Nephron (organoid): ENCODE measurements at regions not wholly inside any gene's neighbourhood (a gene's known extent, or its start where the extent isn't known, plus 50 kb on each side); places are given as distances from the start of the nearest gene placed in this dataset.
"Not testable (repeated sequence)": the region's sequence is repeated elsewhere in the genome, so short reads cannot be mapped to it uniquely, and the experiment has no call there.

Experiments used
- H3K27ac Mint-ChIP-seq, 3 experiments: 2 replicates each; pipeline ENCODE4 v1.8.0; 2020; ENCODE audit warnings: mixed read lengths in 3 of 3, mild to moderate bottlenecking in 2 of 3, moderate library complexity in 1 of 3
- H3K27me3 Mint-ChIP-seq: 2 replicates; pipeline ENCODE4 v1.8.0; 2021; ENCODE audit warnings: low read depth, mild to moderate bottlenecking, moderate library complexity, mixed read lengths
- H3K36me3 Mint-ChIP-seq: 2 replicates; pipeline ENCODE4 v1.8.0; 2020; ENCODE audit warnings: low read depth, mixed read lengths
- H3K4me1 Mint-ChIP-seq: 2 replicates; pipeline ENCODE4 v1.8.0; 2020; ENCODE audit warnings: mixed read lengths
- H3K4me3 Mint-ChIP-seq, 3 experiments: 2 replicates each; pipeline ENCODE4 v1.8.0; 2020; ENCODE audit warnings: mild to moderate bottlenecking in 3 of 3, mixed read lengths in 3 of 3, moderate library complexity in 2 of 3
- H3K9me3 Mint-ChIP-seq: 2 replicates; pipeline ENCODE4 v1.8.0; 2020; ENCODE audit warnings: mixed read lengths
- TF ChIP-seq, protein P1 (sequence below), 3 experiments: fragments of 200-600 bp; sonication (generic); IDR thresholded peaks; one replicate each; pipeline ENCODE4 v1.5.0; 2021; ENCODE audit warnings: antibody characterized with exemption in 3 of 3; ENCODE audit not compliant: unreplicated experiment in 3 of 3

- H3K9me3 Mint-ChIP-seq, result peaks cover 3% of the 10 kb centered on the region
- no peak overlapping the region for H3K27ac Mint-ChIP-seq
- no peaks in the 10 kb centered on the region for H3K4me1 Mint-ChIP-seq
- no peaks in the 10 kb centered on the region for H3K36me3 Mint-ChIP-seq
- H3K4me3 Mint-ChIP-seq, result no peak overlapping the region
- H3K27me3 Mint-ChIP-seq, result no peaks in the 10 kb centered on the region
- TF ChIP-seq, protein P1, sequence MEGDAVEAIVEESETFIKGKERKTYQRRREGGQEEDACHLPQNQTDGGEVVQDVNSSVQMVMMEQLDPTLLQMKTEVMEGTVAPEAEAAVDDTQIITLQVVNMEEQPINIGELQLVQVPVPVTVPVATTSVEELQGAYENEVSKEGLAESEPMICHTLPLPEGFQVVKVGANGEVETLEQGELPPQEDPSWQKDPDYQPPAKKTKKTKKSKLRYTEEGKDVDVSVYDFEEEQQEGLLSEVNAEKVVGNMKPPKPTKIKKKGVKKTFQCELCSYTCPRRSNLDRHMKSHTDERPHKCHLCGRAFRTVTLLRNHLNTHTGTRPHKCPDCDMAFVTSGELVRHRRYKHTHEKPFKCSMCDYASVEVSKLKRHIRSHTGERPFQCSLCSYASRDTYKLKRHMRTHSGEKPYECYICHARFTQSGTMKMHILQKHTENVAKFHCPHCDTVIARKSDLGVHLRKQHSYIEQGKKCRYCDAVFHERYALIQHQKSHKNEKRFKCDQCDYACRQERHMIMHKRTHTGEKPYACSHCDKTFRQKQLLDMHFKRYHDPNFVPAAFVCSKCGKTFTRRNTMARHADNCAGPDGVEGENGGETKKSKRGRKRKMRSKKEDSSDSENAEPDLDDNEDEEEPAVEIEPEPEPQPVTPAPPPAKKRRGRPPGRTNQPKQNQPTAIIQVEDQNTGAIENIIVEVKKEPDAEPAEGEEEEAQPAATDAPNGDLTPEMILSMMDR (IDR thresholded peaks at IDR 0.05; ENCODE audit: unreplicated experiment in 3 of 3), result no peak
Observed at GRCh38 chr10:9268176-9268575, 1213.7 kb downstream of the GATA3 start.

DNA sequence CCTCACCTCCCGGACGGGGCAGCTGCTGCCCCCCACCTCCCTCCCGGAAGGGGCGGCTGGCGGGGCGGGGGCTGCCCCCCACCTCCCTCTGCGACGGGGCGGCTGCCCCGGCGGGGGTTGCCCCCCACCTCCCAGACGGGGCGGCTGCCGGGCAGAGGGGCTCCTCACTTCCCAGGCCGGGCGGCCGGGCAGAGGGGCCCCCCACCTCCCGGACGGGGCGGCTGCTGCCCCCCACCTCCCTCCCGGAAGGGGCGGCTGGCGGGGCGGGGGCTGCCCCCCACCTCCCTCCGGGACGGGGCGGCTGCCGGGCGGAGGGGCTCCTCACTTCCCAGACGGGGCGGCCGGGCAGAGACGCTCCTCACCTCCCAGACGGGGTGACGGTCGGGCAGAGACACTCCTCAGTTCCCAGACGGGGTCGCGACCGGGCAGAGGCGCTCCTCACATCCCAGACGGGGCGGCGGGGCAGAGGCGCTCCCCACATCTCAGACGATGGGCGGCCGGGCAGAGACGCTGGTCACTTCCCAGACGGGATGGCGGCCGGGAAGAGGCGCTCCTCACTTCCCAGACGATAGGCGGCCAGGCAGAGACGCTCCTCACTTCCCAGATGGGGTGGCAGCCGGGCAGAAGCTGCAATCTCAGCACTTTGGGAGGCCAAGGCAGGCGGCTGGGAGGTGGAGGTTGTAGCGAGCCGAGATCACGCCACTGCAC lies 1218.8 kb downstream of the GATA3 start:
- not testable (repeated sequence) for H3K4me1 Mint-ChIP-seq, H3K27ac Mint-ChIP-seq, H3K36me3 Mint-ChIP-seq

DNA sequence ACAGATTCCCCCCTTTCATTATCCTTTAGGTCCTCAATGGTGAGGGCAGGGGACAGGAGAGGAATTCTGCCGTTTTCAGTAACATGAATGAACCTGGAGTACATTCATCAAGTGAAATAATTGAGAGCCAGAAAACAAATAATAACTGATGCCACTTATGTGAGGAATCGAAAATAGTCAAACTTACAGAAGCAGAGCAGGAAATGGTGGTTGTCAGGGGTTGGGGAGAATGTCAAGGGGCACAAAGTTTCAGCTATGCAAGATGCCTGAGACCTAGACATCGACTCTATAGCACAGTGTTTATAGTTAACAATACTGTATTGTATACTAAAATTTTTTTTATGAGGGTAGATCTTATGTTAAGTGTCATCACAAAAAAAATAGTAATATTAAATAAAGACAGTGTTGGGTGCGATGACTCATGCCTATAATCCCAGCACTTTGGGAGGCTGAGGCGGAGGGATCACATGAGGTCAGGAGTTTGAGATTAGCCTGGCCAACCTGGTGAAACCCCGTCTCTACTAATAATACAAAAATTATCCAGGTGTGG lies 1219.8 kb downstream of the GATA3 start:
- TF ChIP-seq, protein P1 (IDR thresholded peaks at IDR 0.05; ENCODE audit: unreplicated experiment in 3 of 3), result no peak
- peaks cover 4% of the 10 kb centered on the region for H3K27me3 Mint-ChIP-seq
- H3K36me3 Mint-ChIP-seq, result no peaks in the 10 kb centered on the region
- H3K4me3 Mint-ChIP-seq, result no peak overlapping the region
- no peak overlapping the region for H3K27ac Mint-ChIP-seq
- H3K9me3 Mint-ChIP-seq, result peaks cover 3% of the 10 kb centered on the region
- no peaks in the 10 kb centered on the region for H3K4me1 Mint-ChIP-seq

More for the DNA sequence above, 1218.8 kb downstream of the GATA3 start:
- H3K9me3 Mint-ChIP-seq, H3K4me3 Mint-ChIP-seq, H3K27me3 Mint-ChIP-seq: not testable (repeated sequence)

- peaks cover 3% of the 10 kb centered on the region for H3K9me3 Mint-ChIP-seq
- H3K27me3 Mint-ChIP-seq, result peaks cover 4% of the 10 kb centered on the region
- no peak overlapping the region for H3K27ac Mint-ChIP-seq
- H3K36me3 Mint-ChIP-seq, result no peaks in the 10 kb centered on the region
- TF ChIP-seq, protein P1 (IDR thresholded peaks at IDR 0.05; ENCODE audit: unreplicated experiment in 3 of 3), result no peak
- no peaks in the 10 kb centered on the region for H3K4me1 Mint-ChIP-seq
- no peak overlapping the region for H3K4me3 Mint-ChIP-seq
Observed at GRCh38 chr10:9275861-9276260, 1221.4 kb downstream of the GATA3 start.

GRCh38 chr10:9285690-9286089 lies 1231.2 kb downstream of the GATA3 start:
- Mint-ChIP-seq H3K27ac (no peak overlapping the region), H3K4me1 (peaks cover 4% of the 10 kb centered on the region), H3K36me3 (no peaks in the 10 kb centered on the region), H3K9me3 (no peaks in the 10 kb centered on the region), H3K4me3 (no peak overlapping the region), H3K27me3 (peaks cover 11% of the 10 kb centered on the region)
- TF ChIP-seq, protein P1 (IDR thresholded peaks at IDR 0.05; ENCODE audit: unreplicated experiment in 3 of 3), result no peak

GRCh38 chr10:9289811-9290210 lies 1235.3 kb downstream of the GATA3 start:
- Mint-ChIP-seq H3K4me1 (peaks cover 9% of the 10 kb centered on the region), H3K4me3 (no peak overlapping the region), H3K27me3 (no peaks in the 10 kb centered on the region), H3K27ac (no peak overlapping the region), H3K9me3 (no peaks in the 10 kb centered on the region), H3K36me3 (no peaks in the 10 kb centered on the region)
- TF ChIP-seq, protein P1 (IDR thresholded peaks at IDR 0.05; ENCODE audit: unreplicated experiment in 3 of 3), result no peak
